MM.1S (cell line): ENCODE measurements at regions not wholly inside any gene's neighbourhood (a gene's known extent, or its start where the extent isn't known, plus 50 kb on each side); places are given as distances from the start of the nearest gene placed in this dataset.

ENCODE experiments used
- DNase-seq: peaks from one replicate; pipeline ENCODE4 v3.0.0-alpha.2; 2015
- H2AFZ ChIP-seq: fragments of 300-600 bp; sonication (generic); 2 replicates; pipeline ENCODE4 v1.6.0; 2016; ENCODE audit warnings: antibody characterized with exemption, low read length
- H3F3A ChIP-seq: fragments of 300-600 bp; sonication (generic); 2 replicates; pipeline ENCODE4 v1.6.1; 2016; ENCODE audit warnings: mild to moderate bottlenecking, antibody characterized with exemption, low read length, moderate library complexity, mixed read lengths; ENCODE audit not compliant: insufficient read depth
- H3K27ac ChIP-seq: fragments of 300-600 bp; sonication (generic); 2 replicates; pipeline ENCODE4 v1.5.1; 2016; ENCODE audit warnings: mild to moderate bottlenecking, low read length
- H3K27me3 ChIP-seq: fragments of 300-600 bp; sonication (generic); replicated peaks from 2 replicates; pipeline ENCODE4 v1.6.0; 2016; ENCODE audit warnings: low read length; ENCODE audit not compliant: insufficient read depth
- H3K36me3 ChIP-seq: fragments of 300-600 bp; sonication (generic); replicated peaks from 2 replicates; pipeline ENCODE4 v1.6.1; 2016; ENCODE audit warnings: mild to moderate bottlenecking, low read length, mixed read lengths; ENCODE audit not compliant: insufficient read depth
- H3K4me1 ChIP-seq: fragments of 300-600 bp; sonication (generic); 2 replicates; pipeline ENCODE4 v1.6.1; 2016; ENCODE audit warnings: low read length, mixed read lengths
- H3K4me2 ChIP-seq: fragments of 300-600 bp; sonication (generic); 2 replicates; pipeline ENCODE4 v1.6.0; 2016; ENCODE audit warnings: low read depth, low read length
- H3K4me3 ChIP-seq: fragments of 300-600 bp; sonication (generic); 2 replicates; pipeline ENCODE4 v1.5.1; 2016; ENCODE audit warnings: low read length, mixed read lengths
- H3K79me2 ChIP-seq: fragments of 300-600 bp; sonication (generic); 2 replicates; pipeline ENCODE4 v1.6.1; 2016; ENCODE audit warnings: mixed run types, low read length, mixed read lengths
- H3K9ac ChIP-seq: fragments of 300-600 bp; sonication (generic); 2 replicates; pipeline ENCODE4 v1.6.1; 2016; ENCODE audit warnings: low read length, mixed read lengths
- H3K9me2 ChIP-seq: fragments of 300-600 bp; sonication (generic); replicated peaks from 2 replicates; pipeline ENCODE4 v1.6.1; 2016; ENCODE audit warnings: mild to moderate bottlenecking, low read length, mixed read lengths; ENCODE audit not compliant: insufficient read depth
- H3K9me3 ChIP-seq: fragments of 300-600 bp; sonication (generic); replicated peaks from 2 replicates; pipeline ENCODE4 v1.6.1; 2016; ENCODE audit warnings: mild to moderate bottlenecking, low read length, mixed read lengths; ENCODE audit not compliant: insufficient read depth
- H4K20me1 ChIP-seq: fragments of 300-600 bp; sonication (generic); 2 replicates; pipeline ENCODE4 v1.6.1; 2016; ENCODE audit warnings: mild to moderate bottlenecking, low read length, moderate library complexity, mixed read lengths; ENCODE audit not compliant: insufficient read depth
- EZH2 ChIP-seq: fragments of 300-600 bp; sonication (generic); optimal IDR thresholded peaks from 2 replicates; pipeline ENCODE3; 2017; ENCODE audit warnings: low read depth, mild to moderate bottlenecking, antibody characterized with exemption, low read length, mixed read lengths
- EZH2phosphoT487 ChIP-seq: fragments of 300-600 bp; sonication (generic); IDR thresholded peaks from 2 replicates; pipeline ENCODE4 v1.6.1; 2018; ENCODE audit warnings: antibody characterized with exemption, low read length
- TF ChIP-seq, protein P1 (sequence below): fragments of 300-600 bp; sonication (generic); IDR thresholded peaks from 2 replicates; pipeline ENCODE4 v1.5.1; 2016; ENCODE audit warnings: antibody characterized with exemption, low read length, mixed read lengths

DNA sequence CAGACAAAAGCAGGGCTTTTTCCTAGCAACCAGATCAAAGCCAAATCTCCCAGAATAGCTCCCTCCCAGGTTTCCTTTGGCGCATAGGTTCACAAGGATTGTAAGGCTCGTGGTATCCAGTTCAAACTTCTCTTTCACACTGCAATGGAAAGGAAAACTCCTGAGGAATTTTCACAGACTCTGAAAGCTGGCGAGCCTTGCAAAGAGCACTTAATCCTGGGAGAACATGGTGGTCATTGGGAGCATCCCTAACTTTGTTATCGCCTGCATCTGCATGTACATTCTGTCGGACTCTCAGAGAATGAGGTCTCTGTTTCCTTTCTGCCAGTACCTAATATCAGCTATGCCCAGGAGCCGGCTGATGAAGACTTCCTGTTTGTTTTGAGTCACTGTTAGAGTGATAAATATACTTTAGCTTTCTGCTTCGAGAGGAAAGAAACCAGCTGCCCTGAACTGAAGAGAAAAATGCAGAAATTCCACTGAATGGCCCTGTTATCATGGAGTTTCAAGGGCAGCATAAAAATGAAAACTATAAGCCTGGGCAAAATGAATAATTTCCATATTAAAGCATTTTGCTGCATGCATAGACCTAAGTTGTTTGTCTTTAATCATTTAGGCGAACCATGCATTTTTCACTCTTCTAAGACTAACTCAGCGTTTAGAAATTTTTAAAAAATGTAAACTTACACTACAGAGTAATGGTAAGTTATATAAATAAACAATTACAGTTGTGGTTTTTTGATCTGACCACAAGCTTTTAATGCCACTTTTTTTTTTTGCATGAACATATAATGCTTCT is 76.4 kb upstream of the ZEB2 start:
- Histone ChIP-seq H3K36me3 (no peaks in the 10 kb centered on the region), H3K4me3 (no peak overlapping the region), H3F3A (no peaks in the 10 kb centered on the region), H4K20me1 (no peaks in the 10 kb centered on the region), H3K9ac (no peak overlapping the region), H3K9me2 (no peaks in the 10 kb centered on the region), H3K4me1 (no peaks in the 10 kb centered on the region), H3K79me2 (no peaks in the 10 kb centered on the region), H3K9me3 (no peaks in the 10 kb centered on the region), H3K4me2 (no peak overlapping the region), H3K27me3 (no peaks in the 10 kb centered on the region), H2AFZ (no peak overlapping the region), H3K27ac (no peak overlapping the region)
- DNase-seq: no peak
- TF ChIP-seq EZH2: no peak
- TF ChIP-seq, protein P1, sequence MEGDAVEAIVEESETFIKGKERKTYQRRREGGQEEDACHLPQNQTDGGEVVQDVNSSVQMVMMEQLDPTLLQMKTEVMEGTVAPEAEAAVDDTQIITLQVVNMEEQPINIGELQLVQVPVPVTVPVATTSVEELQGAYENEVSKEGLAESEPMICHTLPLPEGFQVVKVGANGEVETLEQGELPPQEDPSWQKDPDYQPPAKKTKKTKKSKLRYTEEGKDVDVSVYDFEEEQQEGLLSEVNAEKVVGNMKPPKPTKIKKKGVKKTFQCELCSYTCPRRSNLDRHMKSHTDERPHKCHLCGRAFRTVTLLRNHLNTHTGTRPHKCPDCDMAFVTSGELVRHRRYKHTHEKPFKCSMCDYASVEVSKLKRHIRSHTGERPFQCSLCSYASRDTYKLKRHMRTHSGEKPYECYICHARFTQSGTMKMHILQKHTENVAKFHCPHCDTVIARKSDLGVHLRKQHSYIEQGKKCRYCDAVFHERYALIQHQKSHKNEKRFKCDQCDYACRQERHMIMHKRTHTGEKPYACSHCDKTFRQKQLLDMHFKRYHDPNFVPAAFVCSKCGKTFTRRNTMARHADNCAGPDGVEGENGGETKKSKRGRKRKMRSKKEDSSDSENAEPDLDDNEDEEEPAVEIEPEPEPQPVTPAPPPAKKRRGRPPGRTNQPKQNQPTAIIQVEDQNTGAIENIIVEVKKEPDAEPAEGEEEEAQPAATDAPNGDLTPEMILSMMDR: no peak
- no peak for TF ChIP-seq EZH2phosphoT487

DNA sequence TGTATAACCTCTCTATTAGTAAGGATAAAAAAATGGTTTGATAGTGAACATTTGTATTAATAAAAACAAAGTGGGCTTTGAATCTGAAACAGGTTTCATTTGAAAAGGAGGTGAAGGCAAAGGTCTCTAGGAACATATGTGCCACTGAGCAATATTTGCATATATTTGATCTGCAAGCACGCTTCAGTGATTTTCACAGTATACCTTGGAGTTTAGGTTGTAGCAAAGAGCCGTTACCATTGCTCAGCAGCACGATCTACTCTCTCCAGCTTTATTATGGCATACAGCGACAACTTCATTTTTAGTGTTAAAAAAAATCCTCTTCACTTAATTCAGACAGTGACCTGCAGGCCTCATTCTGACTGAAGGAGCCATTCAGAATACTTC is 75.8 kb upstream of the ZEB2 start:
- H3K27me3 ChIP-seq: no peaks in the 10 kb centered on the region
- no peaks in the 10 kb centered on the region for H3K9me3 ChIP-seq
- H3K27ac ChIP-seq: no peak overlapping the region
- no peaks in the 10 kb centered on the region for H3K36me3 ChIP-seq
- DNase-seq: no peak
- H3K9me2 ChIP-seq: no peaks in the 10 kb centered on the region
- H3K4me2 ChIP-seq: no peak overlapping the region
- no peaks in the 10 kb centered on the region for H3K4me1 ChIP-seq
- no peaks in the 10 kb centered on the region for H4K20me1 ChIP-seq
- no peaks in the 10 kb centered on the region for H3F3A ChIP-seq
- H3K79me2 ChIP-seq: no peaks in the 10 kb centered on the region
- no peak overlapping the region for H3K9ac ChIP-seq
- H2AFZ ChIP-seq: no peak overlapping the region
- TF ChIP-seq, protein P1: no peak
- H3K4me3 ChIP-seq: no peak overlapping the region

DNA sequence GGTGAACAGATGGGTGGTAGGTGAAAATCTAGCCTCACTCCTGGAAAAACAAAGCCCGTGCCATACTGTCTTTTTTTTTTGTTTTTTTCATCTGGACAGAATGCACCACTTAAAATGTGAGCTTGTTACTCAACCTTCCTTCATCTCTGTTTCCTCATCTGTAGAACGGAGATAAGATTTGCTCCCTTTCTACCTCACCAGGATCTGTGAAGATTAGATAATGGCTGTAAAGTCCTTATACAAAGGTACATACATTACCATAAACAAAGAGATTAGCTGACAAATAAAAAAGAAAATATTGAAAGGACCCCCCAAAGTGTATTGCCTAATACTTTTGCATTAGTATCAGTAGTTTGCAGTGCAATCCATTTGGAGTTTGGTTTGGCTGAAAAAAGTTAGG is 75.4 kb upstream of the ZEB2 start:
- DNase-seq: no peak
- Histone ChIP-seq H3K4me2 (no peak overlapping the region), H3K9ac (no peak overlapping the region), H3K36me3 (no peaks in the 10 kb centered on the region), H4K20me1 (no peaks in the 10 kb centered on the region), H3K4me1 (no peaks in the 10 kb centered on the region), H3K9me3 (no peaks in the 10 kb centered on the region), H3K79me2 (no peaks in the 10 kb centered on the region), H2AFZ (no peak overlapping the region), H3K9me2 (no peaks in the 10 kb centered on the region), H3F3A (no peaks in the 10 kb centered on the region), H3K27me3 (no peaks in the 10 kb centered on the region), H3K4me3 (no peak overlapping the region), H3K27ac (no peak overlapping the region)
- TF ChIP-seq, protein P1: no peak
- TF ChIP-seq EZH2phosphoT487: no peak
- TF ChIP-seq EZH2: no peak
